ENCODE measurements at regions not wholly inside any gene's neighbourhood (a gene's known extent, or its start where the extent isn't known, plus 50 kb on each side); places are given as distances from the start of the nearest gene placed in this dataset.

- TF ChIP-seq CTCF (tag by site-specific recombination; IDR thresholded peaks at IDR 0.05) (no peak), ZNF274 (IDR thresholded peaks at IDR 0.05; ENCODE audit: low read length) (no peak), ZNF274 (tag by site-specific recombination; IDR thresholded peaks at IDR 0.05; ENCODE audit: borderline replicate concordance) (no peak), ZNF423 (tag by site-specific recombination; IDR thresholded peaks at IDR 0.05) (no peak), ZNF488 (tag by site-specific recombination; IDR thresholded peaks at IDR 0.05) (no peak), PRDM10 (tag by site-specific recombination; IDR thresholded peaks at IDR 0.05) (no peak), REST (tag by site-specific recombination; IDR thresholded peaks at IDR 0.05) (no peak), ZNF335 (tag by site-specific recombination; conservative IDR thresholded peaks at IDR 0.05) (no peak), ZNF580 (tag by site-specific recombination; IDR thresholded peaks at IDR 0.05) (no peak), ATF2 (tag by site-specific recombination; IDR thresholded peaks at IDR 0.05; ENCODE audit: low read depth) (no peak), ZNF121 (tag by site-specific recombination; IDR thresholded peaks at IDR 0.05) (no peak), ZFHX2 (tag by site-specific recombination; conservative IDR thresholded peaks at IDR 0.05) (no peak), ZNF391 (tag by site-specific recombination; IDR thresholded peaks at IDR 0.05; ENCODE audit: borderline replicate concordance, low read depth) (no peak)
These were observed 175.6 kb downstream of the RELL1 start for GRCh38 chr4:37510626-37511025.

Data from HEK293 (cell line).